ENCODE measurements at regions not wholly inside any gene's neighbourhood (a gene's known extent, or its start where the extent isn't known, plus 50 kb on each side); places are given as distances from the start of the nearest gene placed in this dataset.

DNA sequence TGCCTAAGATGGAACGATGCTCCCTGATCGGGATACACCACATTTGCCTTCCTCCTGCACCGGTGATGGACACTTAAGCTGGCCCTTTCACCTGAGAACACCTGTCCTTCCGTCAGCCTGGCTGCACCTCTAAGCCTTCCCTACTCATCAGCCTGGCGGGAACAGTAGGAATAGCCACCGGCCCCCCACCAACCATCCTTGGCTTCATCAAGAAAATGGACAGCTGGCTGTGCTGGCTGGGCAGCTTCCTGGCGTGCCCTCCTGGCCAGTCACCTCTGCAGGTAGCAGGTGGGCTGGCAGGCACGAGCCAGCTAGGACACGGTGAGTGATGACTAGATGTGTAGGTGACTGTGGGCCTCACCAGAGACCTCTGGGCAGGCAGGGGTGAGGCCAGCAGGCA lies 142.8 kb downstream of the CTTN start:
- TF ChIP-seq, protein P1, sequence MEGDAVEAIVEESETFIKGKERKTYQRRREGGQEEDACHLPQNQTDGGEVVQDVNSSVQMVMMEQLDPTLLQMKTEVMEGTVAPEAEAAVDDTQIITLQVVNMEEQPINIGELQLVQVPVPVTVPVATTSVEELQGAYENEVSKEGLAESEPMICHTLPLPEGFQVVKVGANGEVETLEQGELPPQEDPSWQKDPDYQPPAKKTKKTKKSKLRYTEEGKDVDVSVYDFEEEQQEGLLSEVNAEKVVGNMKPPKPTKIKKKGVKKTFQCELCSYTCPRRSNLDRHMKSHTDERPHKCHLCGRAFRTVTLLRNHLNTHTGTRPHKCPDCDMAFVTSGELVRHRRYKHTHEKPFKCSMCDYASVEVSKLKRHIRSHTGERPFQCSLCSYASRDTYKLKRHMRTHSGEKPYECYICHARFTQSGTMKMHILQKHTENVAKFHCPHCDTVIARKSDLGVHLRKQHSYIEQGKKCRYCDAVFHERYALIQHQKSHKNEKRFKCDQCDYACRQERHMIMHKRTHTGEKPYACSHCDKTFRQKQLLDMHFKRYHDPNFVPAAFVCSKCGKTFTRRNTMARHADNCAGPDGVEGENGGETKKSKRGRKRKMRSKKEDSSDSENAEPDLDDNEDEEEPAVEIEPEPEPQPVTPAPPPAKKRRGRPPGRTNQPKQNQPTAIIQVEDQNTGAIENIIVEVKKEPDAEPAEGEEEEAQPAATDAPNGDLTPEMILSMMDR (IDR thresholded peaks at IDR 0.05; ENCODE audit: insufficient read depth, low read depth, low read length): no peak
- no peak for TF ChIP-seq EZH2 (IDR thresholded peaks at IDR 0.05; ENCODE audit: insufficient read depth, low read length)
